ENCODE measurements at regions not wholly inside any gene's neighbourhood (a gene's known extent, or its start where the extent isn't known, plus 50 kb on each side); places are given as distances from the start of the nearest gene placed in this dataset.

- no peak for TF ChIP-seq EP300 (IDR thresholded peaks at IDR 0.05; ENCODE audit: borderline replicate concordance)
- no peak for TF ChIP-seq TCF12 (IDR thresholded peaks at IDR 0.05; ENCODE audit: low read depth)
- no peak for TF ChIP-seq TAF1 (IDR thresholded peaks at IDR 0.05; ENCODE audit: low read depth)
- no peak for TF ChIP-seq TEAD4 (IDR thresholded peaks at IDR 0.05)
- TF ChIP-seq EGR1 (IDR thresholded peaks at IDR 0.05): no peak
- TF ChIP-seq CREB1 (IDR thresholded peaks at IDR 0.05; ENCODE audit: low read depth): no peak
- TF ChIP-seq, protein P1, sequence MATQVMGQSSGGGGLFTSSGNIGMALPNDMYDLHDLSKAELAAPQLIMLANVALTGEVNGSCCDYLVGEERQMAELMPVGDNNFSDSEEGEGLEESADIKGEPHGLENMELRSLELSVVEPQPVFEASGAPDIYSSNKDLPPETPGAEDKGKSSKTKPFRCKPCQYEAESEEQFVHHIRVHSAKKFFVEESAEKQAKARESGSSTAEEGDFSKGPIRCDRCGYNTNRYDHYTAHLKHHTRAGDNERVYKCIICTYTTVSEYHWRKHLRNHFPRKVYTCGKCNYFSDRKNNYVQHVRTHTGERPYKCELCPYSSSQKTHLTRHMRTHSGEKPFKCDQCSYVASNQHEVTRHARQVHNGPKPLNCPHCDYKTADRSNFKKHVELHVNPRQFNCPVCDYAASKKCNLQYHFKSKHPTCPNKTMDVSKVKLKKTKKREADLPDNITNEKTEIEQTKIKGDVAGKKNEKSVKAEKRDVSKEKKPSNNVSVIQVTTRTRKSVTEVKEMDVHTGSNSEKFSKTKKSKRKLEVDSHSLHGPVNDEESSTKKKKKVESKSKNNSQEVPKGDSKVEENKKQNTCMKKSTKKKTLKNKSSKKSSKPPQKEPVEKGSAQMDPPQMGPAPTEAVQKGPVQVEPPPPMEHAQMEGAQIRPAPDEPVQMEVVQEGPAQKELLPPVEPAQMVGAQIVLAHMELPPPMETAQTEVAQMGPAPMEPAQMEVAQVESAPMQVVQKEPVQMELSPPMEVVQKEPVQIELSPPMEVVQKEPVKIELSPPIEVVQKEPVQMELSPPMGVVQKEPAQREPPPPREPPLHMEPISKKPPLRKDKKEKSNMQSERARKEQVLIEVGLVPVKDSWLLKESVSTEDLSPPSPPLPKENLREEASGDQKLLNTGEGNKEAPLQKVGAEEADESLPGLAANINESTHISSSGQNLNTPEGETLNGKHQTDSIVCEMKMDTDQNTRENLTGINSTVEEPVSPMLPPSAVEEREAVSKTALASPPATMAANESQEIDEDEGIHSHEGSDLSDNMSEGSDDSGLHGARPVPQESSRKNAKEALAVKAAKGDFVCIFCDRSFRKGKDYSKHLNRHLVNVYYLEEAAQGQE (IDR thresholded peaks at IDR 0.05; ENCODE audit: low read depth): no peak
- no peak for TF ChIP-seq USF1 (IDR thresholded peaks at IDR 0.05)
- no peak for TF ChIP-seq CEBPB (IDR thresholded peaks at IDR 0.05)
- no peak for TF ChIP-seq MAX (IDR thresholded peaks at IDR 0.05)
- TF ChIP-seq ZBTB7A (IDR thresholded peaks at IDR 0.05; ENCODE audit: low read depth): no peak
- TF ChIP-seq RAD21 (IDR thresholded peaks at IDR 0.05; ENCODE audit: low read depth): no peak
- TF ChIP-seq YY1 (IDR thresholded peaks at IDR 0.05; ENCODE audit: low read depth): no peak
- TF ChIP-seq NFIC (IDR thresholded peaks at IDR 0.05): no peak
- no peak for TF ChIP-seq FOXM1 (IDR thresholded peaks at IDR 0.05; ENCODE audit: borderline replicate concordance, low read depth)
These were observed 532.2 kb downstream of the NR2F1-AS1 start for GRCh38 chr5:93048858-93049257.

DNA sequence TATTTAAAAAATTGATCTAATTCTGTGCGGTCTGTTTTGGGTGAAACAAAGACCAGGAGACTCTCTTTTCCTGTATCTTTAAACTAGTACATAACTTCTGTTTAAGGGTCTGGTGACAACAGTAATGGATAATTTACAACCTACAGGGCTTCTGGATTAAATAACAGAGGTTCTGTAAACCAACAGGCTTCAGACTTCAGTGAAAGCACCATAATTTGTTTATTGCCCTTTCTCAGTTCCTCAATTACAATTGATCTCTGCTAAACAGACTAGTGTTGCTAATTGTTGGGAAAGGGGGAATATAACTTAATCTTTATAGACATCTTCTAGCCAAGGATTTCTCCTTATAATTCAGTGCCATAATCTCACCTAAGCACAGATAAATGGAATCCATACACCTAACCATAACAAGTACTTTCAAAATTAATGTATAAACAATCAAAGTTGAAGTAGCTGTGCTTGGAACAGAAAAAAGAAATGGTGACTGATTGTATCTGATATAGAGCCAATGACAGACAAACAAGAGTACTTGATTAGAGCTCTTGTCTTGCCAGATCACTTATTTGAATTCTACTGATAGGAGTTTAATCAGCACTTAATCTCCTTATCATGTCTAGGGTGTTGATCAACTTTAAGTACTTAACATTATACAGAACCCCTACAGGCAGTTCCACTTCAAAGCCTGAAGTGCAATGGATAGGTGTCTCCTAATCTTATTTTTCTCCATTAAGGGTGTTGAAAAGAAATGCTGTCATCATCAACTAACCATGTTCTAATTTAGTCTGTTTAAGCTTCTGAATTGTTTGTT, 536.0 kb downstream of the NR2F1-AS1 start:
- TF ChIP-seq TEAD4 (IDR thresholded peaks at IDR 0.05) (no peak), EGR1 (IDR thresholded peaks at IDR 0.05) (no peak), CEBPB (IDR thresholded peaks at IDR 0.05) (no peak), CREB1 (IDR thresholded peaks at IDR 0.05; ENCODE audit: low read depth) (no peak), FOXM1 (IDR thresholded peaks at IDR 0.05; ENCODE audit: borderline replicate concordance, low read depth) (no peak), MAX (IDR thresholded peaks at IDR 0.05) (no peak), TCF12 (IDR thresholded peaks at IDR 0.05; ENCODE audit: low read depth) (no peak), EP300 (IDR thresholded peaks at IDR 0.05; ENCODE audit: borderline replicate concordance) (no peak), TAF1 (IDR thresholded peaks at IDR 0.05; ENCODE audit: low read depth) (no peak)
- TF ChIP-seq, protein P1 (IDR thresholded peaks at IDR 0.05; ENCODE audit: low read depth): no peak

DNA sequence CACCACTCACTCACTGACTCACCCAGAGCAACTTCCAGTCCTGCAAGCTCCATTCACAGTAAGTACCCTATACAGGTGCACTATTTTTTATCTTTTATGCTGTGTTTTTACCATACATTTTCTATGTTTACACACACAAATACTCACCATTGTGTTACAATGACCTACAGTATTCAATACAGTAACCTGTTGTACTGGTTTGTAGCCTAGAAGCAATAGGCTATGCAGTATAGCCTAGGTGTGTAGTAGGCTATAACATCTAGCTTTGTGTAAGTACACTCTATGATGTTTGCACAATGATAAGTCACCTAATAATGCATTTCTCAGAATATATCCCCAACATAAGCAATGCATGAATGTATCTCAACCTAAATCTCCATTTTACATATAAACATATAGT, 541.1 kb downstream of the NR2F1-AS1 start:
- TF ChIP-seq YY1 (IDR thresholded peaks at IDR 0.05; ENCODE audit: low read depth) (no peak), EGR1 (IDR thresholded peaks at IDR 0.05) (no peak), EP300 (IDR thresholded peaks at IDR 0.05; ENCODE audit: borderline replicate concordance) (no peak), NFIC (IDR thresholded peaks at IDR 0.05) (no peak), CEBPB (IDR thresholded peaks at IDR 0.05) (no peak), TAF1 (IDR thresholded peaks at IDR 0.05; ENCODE audit: low read depth) (no peak), ZBTB7A (IDR thresholded peaks at IDR 0.05; ENCODE audit: low read depth) (no peak), MAX (IDR thresholded peaks at IDR 0.05) (no peak), TCF12 (IDR thresholded peaks at IDR 0.05; ENCODE audit: low read depth) (no peak)
- TF ChIP-seq, protein P1 (IDR thresholded peaks at IDR 0.05; ENCODE audit: low read depth): no peak
